Bronchial epithelial cell (primary cell): ENCODE measurements at regions not wholly inside any gene's neighbourhood (a gene's known extent, or its start where the extent isn't known, plus 50 kb on each side); places are given as distances from the start of the nearest gene placed in this dataset.

ENCODE experiments used
- DNase-seq: peaks from one replicate; pipeline ENCODE4 v3.0.0-alpha.2; 2010; ENCODE audit warnings: low read depth
- FAIRE-seq: peaks from 2 replicates; lab custom pipeline; 2011; peaks lifted over from hg19 to GRCh38; lab: Jason Lieb, UNC
- H3K27me3 ChIP-seq: 2 replicates; pipeline ENCODE4 v1.5.1; 2011; ENCODE audit warnings: low read length; ENCODE audit not compliant: control insufficient read depth, insufficient read depth
- H3K36me3 ChIP-seq: 2 replicates; pipeline ENCODE4 v1.5.1; 2011; ENCODE audit warnings: low read length; ENCODE audit not compliant: control insufficient read depth, insufficient read depth
- H3K4me3 ChIP-seq: 2 replicates; pipeline ENCODE4 v1.5.1; 2011; ENCODE audit warnings: mild to moderate bottlenecking, low read depth, low read length, control low read depth
- CTCF ChIP-seq: IDR thresholded peaks from 2 replicates; pipeline ENCODE4 v1.5.1; 2011; ENCODE audit warnings: mild to moderate bottlenecking, moderate library complexity, low read length, control low read depth, inconsistent platforms; ENCODE audit not compliant: insufficient read depth, severe bottlenecking

DNA sequence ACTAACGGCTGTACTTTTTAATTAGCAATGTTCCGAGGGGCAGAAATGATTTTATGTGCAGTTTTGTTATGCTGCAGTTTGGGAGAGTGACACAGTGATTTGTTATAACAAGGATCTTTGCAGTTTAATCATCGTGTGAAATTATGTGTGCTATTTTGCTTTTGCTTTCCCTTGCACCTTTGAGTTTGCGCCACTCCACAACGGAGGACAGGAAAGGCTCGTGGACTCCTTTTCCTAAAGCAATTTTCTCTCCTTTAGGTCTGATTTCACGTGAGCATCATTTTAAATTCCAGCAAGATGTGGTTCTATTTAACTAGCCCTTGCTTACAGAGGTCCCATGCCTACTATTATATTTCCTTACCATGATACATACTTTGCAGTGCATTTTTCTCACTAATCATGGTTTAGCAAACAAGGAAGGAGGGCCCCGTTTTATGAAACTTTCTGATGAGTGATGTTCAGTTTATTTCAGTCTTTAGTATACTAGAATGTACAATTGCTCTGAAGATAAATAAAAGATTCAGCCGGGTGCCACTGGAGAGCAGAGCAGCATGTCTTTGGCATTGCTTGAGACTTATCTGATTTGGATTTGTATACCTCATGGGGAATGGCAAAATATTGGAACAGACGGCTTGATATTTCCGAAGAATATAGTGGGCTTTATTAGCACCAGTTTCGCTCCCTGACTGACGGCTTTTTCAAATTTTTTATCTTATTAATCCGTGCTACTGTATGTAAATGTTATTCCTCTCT, 528.2 kb upstream of the FANCL start:
- no peak for TF ChIP-seq CTCF
- Histone ChIP-seq H3K36me3 (no peaks in the 10 kb centered on the region), H3K27me3 (no peaks in the 10 kb centered on the region), H3K4me3 (no peak overlapping the region)
- DNase-seq (no peak), FAIRE-seq (no peak)

GRCh38 chr2:58768715-58769080, 527.6 kb upstream of the FANCL start:
- no peak for TF ChIP-seq CTCF
- Histone ChIP-seq H3K4me3 (no peak overlapping the region), H3K36me3 (no peaks in the 10 kb centered on the region), H3K27me3 (no peaks in the 10 kb centered on the region)
- DNase-seq: no peak
- FAIRE-seq: no peak

- Histone ChIP-seq H3K36me3 (no peaks in the 10 kb centered on the region), H3K27me3 (no peaks in the 10 kb centered on the region)
- no peak for TF ChIP-seq CTCF
Observed at GRCh38 chr2:58767828-58768714, 526.9 kb upstream of the FANCL start.

GRCh38 chr2:58764338-58765104, 523.4 kb upstream of the FANCL start:
- no peak for TF ChIP-seq CTCF
- H3K27me3 ChIP-seq: no peaks in the 10 kb centered on the region
- H3K36me3 ChIP-seq: no peaks in the 10 kb centered on the region
- DNase-seq (no peak), FAIRE-seq (no peak)
- no peak overlapping the region for H3K4me3 ChIP-seq

More at GRCh38 chr2:58767828-58768714, 526.9 kb upstream of the FANCL start:
- FAIRE-seq (no peak), DNase-seq (no peak)
- no peak overlapping the region for H3K4me3 ChIP-seq

DNA sequence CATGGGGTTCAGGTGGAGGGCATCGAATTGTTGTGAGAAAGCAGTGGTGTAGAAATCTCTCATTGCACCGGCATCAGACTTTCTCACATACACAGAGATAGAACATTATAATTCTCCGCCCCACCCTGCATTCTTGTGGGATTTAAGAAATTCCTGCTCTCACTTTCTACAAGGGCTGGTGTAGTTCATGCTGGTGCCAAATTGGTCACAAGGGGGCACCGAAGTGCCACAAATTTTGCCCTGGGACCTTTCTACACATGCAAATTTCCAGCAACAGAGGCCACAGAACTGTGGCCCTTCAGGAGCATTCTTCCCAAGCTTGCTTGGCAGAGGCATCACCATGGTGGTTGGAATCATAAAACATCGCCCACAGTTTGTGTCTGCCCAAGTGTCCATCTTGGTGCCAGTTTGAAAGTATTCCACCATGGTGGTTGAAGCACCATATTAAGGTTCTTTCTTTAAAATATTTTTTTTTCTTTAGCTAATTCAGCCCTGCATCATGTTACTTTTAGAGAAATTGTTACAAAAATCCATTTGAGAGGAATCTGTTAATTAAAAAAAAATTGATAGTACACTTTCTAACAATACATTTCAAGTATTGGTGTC, 521.2 kb upstream of the FANCL start:
- peak; percentile 18 for FAIRE-seq

More for the DNA sequence above, 521.2 kb upstream of the FANCL start:
- peak; percentile 66 for TF ChIP-seq CTCF
- peak; percentile 67 for DNase-seq
- Histone ChIP-seq H3K36me3 (no peaks in the 10 kb centered on the region), H3K4me3 (no peak overlapping the region), H3K27me3 (no peaks in the 10 kb centered on the region)
